GM23338 (cell line): ENCODE measurements at regions not wholly inside any gene's neighbourhood (a gene's known extent, or its start where the extent isn't known, plus 50 kb on each side); places are given as distances from the start of the nearest gene placed in this dataset.

Source experiments
- ATAC-seq: fragments of 200-7000 bp; cut with Tn5 transposase; 3 replicates; pipeline ENCODE4 v1.9.1; 2020
- DNase-seq: peaks from one replicate; pipeline ENCODE4 v3.0.0-alpha.2; 2015; ENCODE audit warnings: low spot score
- H2AFZ ChIP-seq: fragments of 200-600 bp; sonication (generic); 2 replicates; pipeline ENCODE4 v1.8.0; 2016; ENCODE audit warnings: antibody characterized with exemption, mild to moderate bottlenecking, moderate library complexity
- H3F3A ChIP-seq: fragments of 200-600 bp; sonication (generic); replicated peaks from 2 replicates; pipeline ENCODE4 v1.8.0; 2017; ENCODE audit warnings: antibody characterized with exemption, mixed run types, low read depth
- H3K27ac ChIP-seq: fragments of 200-600 bp; sonication (generic); 2 replicates; pipeline ENCODE4 v1.6.1; 2016; ENCODE audit warnings: low read depth
- H3K27me3 ChIP-seq: fragments of 200-600 bp; sonication (generic); 2 replicates; pipeline ENCODE4 v1.8.0; 2016; ENCODE audit warnings: mild to moderate bottlenecking, mixed run types, moderate library complexity; ENCODE audit not compliant: insufficient read depth
- H3K36me3 ChIP-seq: fragments of 200-600 bp; sonication (generic); 2 replicates; pipeline ENCODE4 v1.8.0; 2016; ENCODE audit warnings: mild to moderate bottlenecking; ENCODE audit not compliant: insufficient read depth
- H3K4me1 ChIP-seq: fragments of 200-600 bp; sonication (generic); 2 replicates; pipeline ENCODE4 v1.8.0; 2016; ENCODE audit warnings: mild to moderate bottlenecking, moderate library complexity; ENCODE audit not compliant: insufficient read depth
- H3K4me2 ChIP-seq: fragments of 200-600 bp; sonication (generic); 2 replicates; pipeline ENCODE4 v1.7.1; 2017; ENCODE audit warnings: mixed run types
- H3K4me3 ChIP-seq: fragments of 200-600 bp; sonication (generic); 2 replicates; pipeline ENCODE4 v1.6.1; 2016; ENCODE audit warnings: mixed run types
- H3K79me2 ChIP-seq: fragments of 200-600 bp; sonication (generic); replicated peaks from 2 replicates; pipeline ENCODE4 v1.8.0; 2017; ENCODE audit warnings: mild to moderate bottlenecking; ENCODE audit not compliant: insufficient read depth
- H3K9me2 ChIP-seq: fragments of 200-600 bp; sonication (generic); 2 replicates; pipeline ENCODE4 v1.8.0; 2017; ENCODE audit not compliant: insufficient read depth
- H4K20me1 ChIP-seq: fragments of 200-600 bp; sonication (generic); replicated peaks from 2 replicates; pipeline ENCODE4 v1.8.0; 2017; ENCODE audit warnings: mild to moderate bottlenecking; ENCODE audit not compliant: insufficient read depth
- H3K27ac Mint-ChIP-seq: 2 replicates; pipeline ENCODE4 v1.8.0; 2020; ENCODE audit warnings: inconsistent platforms, mild to moderate bottlenecking, moderate library complexity, mixed read lengths
- H3K27me3 Mint-ChIP-seq: 3 replicates; pipeline ENCODE4 v1.8.0; 2022; ENCODE audit warnings: low read depth, mild to moderate bottlenecking, moderate library complexity, mixed read lengths, inconsistent platforms; ENCODE audit not compliant: insufficient read depth, poor library complexity
- H3K36me3 Mint-ChIP-seq: 3 replicates; pipeline ENCODE4 v1.8.0; 2021; ENCODE audit warnings: low read depth, mild to moderate bottlenecking, inconsistent platforms, moderate library complexity, mixed read lengths
- H3K4me1 Mint-ChIP-seq: 3 replicates; pipeline ENCODE4 v1.8.0; 2020; ENCODE audit warnings: mild to moderate bottlenecking, inconsistent platforms, mixed read lengths
- H3K4me3 Mint-ChIP-seq: 3 replicates; pipeline ENCODE4 v1.8.0; 2021; ENCODE audit warnings: moderate library complexity, mild to moderate bottlenecking, inconsistent platforms, mixed read lengths
- H3K9me3 Mint-ChIP-seq: 3 replicates; pipeline ENCODE4 v1.8.0; 2020; ENCODE audit warnings: moderate library complexity, mild to moderate bottlenecking, inconsistent platforms, mixed read lengths
- CREB1 ChIP-seq: fragments of 250-450 bp; sonication (Bioruptor Pico); IDR thresholded peaks from 2 replicates; pipeline ENCODE4 v1.5.0; 2020; ENCODE audit warnings: low read depth, mild to moderate bottlenecking, moderate library complexity
- EZH2 ChIP-seq: fragments of 200-600 bp; sonication (generic); IDR thresholded peaks from one replicate; pipeline ENCODE4 v1.8.0; 2017; ENCODE audit warnings: antibody characterized with exemption, mild to moderate bottlenecking, low read depth; ENCODE audit not compliant: unreplicated experiment
- EZH2phosphoT487 ChIP-seq: fragments of 200-600 bp; sonication (generic); IDR thresholded peaks from one replicate; pipeline ENCODE4 v1.8.1; 2018; ENCODE audit warnings: antibody characterized with exemption; ENCODE audit not compliant: unreplicated experiment
- JUNB ChIP-seq: IDR thresholded peaks from one replicate; pipeline ENCODE4 v1.6.1; 2016; ENCODE audit warnings: antibody characterized with exemption; ENCODE audit not compliant: unreplicated experiment
- NANOG ChIP-seq: IDR thresholded peaks from 2 replicates; pipeline ENCODE4 v1.6.1; 2016; ENCODE audit warnings: antibody characterized with exemption, borderline replicate concordance
- POLR2AphosphoS5 ChIP-seq: IDR thresholded peaks from 2 replicates; pipeline ENCODE4 v1.6.1; 2016; ENCODE audit warnings: antibody characterized with exemption, low read depth
- STAT1 ChIP-seq: IDR thresholded peaks from one replicate; pipeline ENCODE4 v1.6.1; 2016; ENCODE audit warnings: antibody characterized with exemption; ENCODE audit not compliant: unreplicated experiment
- ZNF114 ChIP-seq: fragments of 250-450 bp; sonication (Bioruptor Pico); IDR thresholded peaks from 2 replicates; pipeline ENCODE4 v1.5.0; 2020; ENCODE audit warnings: mild to moderate bottlenecking, moderate library complexity
- ZNF331 ChIP-seq: fragments of 250-450 bp; sonication (Bioruptor Pico); IDR thresholded peaks from 2 replicates; pipeline ENCODE4 v1.5.0; 2020; ENCODE audit warnings: low read depth, mild to moderate bottlenecking, moderate library complexity
- TF ChIP-seq, protein P1 (sequence below): IDR thresholded peaks from one replicate; pipeline ENCODE4 v1.6.1; 2018; ENCODE audit warnings: antibody characterized with exemption; ENCODE audit not compliant: unreplicated experiment
- TF ChIP-seq, protein P2 (sequence below), 2 experiments: fragments of 200-600 bp in 1 of 2; sonication (generic) in 1 of 2; conservative IDR thresholded peaks; 2 replicates each; pipeline versions ENCODE4 v1.5.1 to v1.6.1; 2016 to 2017; ENCODE audit warnings: antibody characterized with exemption in 2 of 2, low read depth in 2 of 2, mild to moderate bottlenecking in 2 of 2, moderate library complexity in 1 of 2
- TF ChIP-seq, protein P3 (sequence below): IDR thresholded peaks from 2 replicates; pipeline ENCODE4 v1.6.1; 2016; ENCODE audit warnings: antibody characterized with exemption

DNA sequence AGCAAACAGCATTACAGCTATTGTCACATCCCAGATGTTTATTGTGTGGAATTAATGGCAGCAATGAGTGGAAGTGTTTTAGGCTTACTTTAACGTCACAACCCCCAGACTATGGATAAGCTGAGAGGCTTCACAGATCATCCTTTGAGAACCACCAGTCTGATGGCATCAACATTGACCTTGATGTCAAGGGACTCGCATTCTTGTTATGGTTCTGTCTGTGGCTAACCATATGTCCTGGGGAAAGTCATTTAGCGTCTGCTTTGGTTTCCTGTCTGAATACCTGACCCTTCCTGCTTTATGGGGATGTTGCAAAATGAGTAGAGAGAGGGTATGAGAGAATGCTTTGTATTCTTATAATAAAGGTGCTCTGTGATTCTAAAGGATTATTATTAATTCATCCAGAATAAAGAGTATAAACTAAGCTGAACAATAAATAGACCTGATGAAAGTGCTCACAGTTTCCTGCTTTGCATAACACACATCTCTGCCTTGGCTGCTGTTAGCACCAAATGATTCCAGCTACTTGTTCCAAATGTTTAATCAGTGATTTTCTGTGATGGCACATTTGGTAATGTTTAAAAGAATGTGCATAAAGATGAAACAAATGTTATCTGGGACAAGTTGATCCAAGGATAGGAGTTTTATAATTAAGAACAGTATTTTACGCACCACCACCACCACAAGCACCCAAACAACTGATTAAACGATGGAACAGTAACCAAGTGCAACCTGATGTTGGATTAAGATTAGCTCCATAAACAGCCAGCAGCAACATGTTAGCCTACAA, 116.9 kb upstream of the LRIG3 start:
- no peaks in the 10 kb centered on the region for H4K20me1 ChIP-seq
- Mint-ChIP-seq H3K9me3 (no peaks in the 10 kb centered on the region), H3K27me3 (no peaks in the 10 kb centered on the region), H3K4me1 (peaks cover 17% of the 10 kb centered on the region; the same call in 2 of the 3 replicates), H3K4me3 (no peak overlapping the region), H3K27ac (no peak overlapping the region), H3K36me3 (no peaks in the 10 kb centered on the region)
- ATAC-seq (no peak), DNase-seq (no peak)
- no peak overlapping the region for H3K4me3 ChIP-seq
- no peak overlapping the region for H2AFZ ChIP-seq
- H3K4me1 ChIP-seq = no peaks in the 10 kb centered on the region; the same call in 1 of the 2 replicates
- H3K27ac ChIP-seq = no peak overlapping the region
- TF ChIP-seq, protein P1, sequence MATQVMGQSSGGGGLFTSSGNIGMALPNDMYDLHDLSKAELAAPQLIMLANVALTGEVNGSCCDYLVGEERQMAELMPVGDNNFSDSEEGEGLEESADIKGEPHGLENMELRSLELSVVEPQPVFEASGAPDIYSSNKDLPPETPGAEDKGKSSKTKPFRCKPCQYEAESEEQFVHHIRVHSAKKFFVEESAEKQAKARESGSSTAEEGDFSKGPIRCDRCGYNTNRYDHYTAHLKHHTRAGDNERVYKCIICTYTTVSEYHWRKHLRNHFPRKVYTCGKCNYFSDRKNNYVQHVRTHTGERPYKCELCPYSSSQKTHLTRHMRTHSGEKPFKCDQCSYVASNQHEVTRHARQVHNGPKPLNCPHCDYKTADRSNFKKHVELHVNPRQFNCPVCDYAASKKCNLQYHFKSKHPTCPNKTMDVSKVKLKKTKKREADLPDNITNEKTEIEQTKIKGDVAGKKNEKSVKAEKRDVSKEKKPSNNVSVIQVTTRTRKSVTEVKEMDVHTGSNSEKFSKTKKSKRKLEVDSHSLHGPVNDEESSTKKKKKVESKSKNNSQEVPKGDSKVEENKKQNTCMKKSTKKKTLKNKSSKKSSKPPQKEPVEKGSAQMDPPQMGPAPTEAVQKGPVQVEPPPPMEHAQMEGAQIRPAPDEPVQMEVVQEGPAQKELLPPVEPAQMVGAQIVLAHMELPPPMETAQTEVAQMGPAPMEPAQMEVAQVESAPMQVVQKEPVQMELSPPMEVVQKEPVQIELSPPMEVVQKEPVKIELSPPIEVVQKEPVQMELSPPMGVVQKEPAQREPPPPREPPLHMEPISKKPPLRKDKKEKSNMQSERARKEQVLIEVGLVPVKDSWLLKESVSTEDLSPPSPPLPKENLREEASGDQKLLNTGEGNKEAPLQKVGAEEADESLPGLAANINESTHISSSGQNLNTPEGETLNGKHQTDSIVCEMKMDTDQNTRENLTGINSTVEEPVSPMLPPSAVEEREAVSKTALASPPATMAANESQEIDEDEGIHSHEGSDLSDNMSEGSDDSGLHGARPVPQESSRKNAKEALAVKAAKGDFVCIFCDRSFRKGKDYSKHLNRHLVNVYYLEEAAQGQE = no peak
- TF ChIP-seq CREB1 (CRISPR knock-in tag) (no peak), STAT1 (no peak), NANOG (no peak), POLR2AphosphoS5 (no peak), ZNF331 (CRISPR knock-in tag) (no peak)
- no peaks in the 10 kb centered on the region for H3F3A ChIP-seq
- no peaks in the 10 kb centered on the region for H3K27me3 ChIP-seq
- 0 out of 2 replicates have a peak, but pooled peaks cover 8% of the 10 kb centered on the region for H3K9me2 ChIP-seq
- no peak overlapping the region for H3K4me2 ChIP-seq
- no peaks in the 10 kb centered on the region for H3K79me2 ChIP-seq
- no peaks in the 10 kb centered on the region for H3K36me3 ChIP-seq

DNA sequence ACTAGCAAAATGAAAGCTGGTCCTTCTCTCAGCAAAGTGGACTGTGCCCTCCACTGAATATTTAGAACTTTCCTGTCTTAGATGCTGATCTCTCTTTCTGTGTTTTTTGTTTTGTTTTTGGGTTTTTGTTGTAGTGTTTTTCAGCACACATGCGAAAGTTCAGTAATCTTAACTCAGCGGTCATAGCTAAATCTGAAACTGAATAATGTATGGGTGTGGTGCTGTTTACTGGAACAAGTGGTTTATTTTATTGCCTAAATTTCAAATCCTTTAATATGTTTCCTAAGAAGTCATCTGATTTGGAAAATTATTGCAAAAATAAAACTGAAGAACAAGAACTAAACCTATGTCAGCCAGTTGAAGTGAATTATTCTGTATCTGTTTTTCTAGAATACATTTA, 116.0 kb upstream of the LRIG3 start:
- no peaks in the 10 kb centered on the region for H3K9me3 Mint-ChIP-seq
- no peaks in the 10 kb centered on the region for H3K27me3 Mint-ChIP-seq
- H3K4me2 ChIP-seq = no peak overlapping the region
- H3K27ac Mint-ChIP-seq = no peak overlapping the region
- no peak overlapping the region for H2AFZ ChIP-seq
- H3K4me1 ChIP-seq = no peaks in the 10 kb centered on the region; the same call in 1 of the 2 replicates
- H3K36me3 Mint-ChIP-seq = no peaks in the 10 kb centered on the region
- H4K20me1 ChIP-seq = no peaks in the 10 kb centered on the region
- no peak overlapping the region for H3K27ac ChIP-seq
- H3K9me2 ChIP-seq = 0 out of 2 replicates have a peak, but pooled peaks cover 8% of the 10 kb centered on the region
- no peak for ATAC-seq
- H3K36me3 ChIP-seq = no peaks in the 10 kb centered on the region
- H3K4me3 Mint-ChIP-seq = no peak overlapping the region
- no peak for DNase-seq
- H3K4me3 ChIP-seq = no peak overlapping the region
- H3F3A ChIP-seq = no peaks in the 10 kb centered on the region
- no peaks in the 10 kb centered on the region for H3K79me2 ChIP-seq
- H3K27me3 ChIP-seq = no peaks in the 10 kb centered on the region
- H3K4me1 Mint-ChIP-seq = peaks cover 12% of the 10 kb centered on the region; the same call in 2 of the 3 replicates
- no peak for TF ChIP-seq EZH2phosphoT487
- TF ChIP-seq EZH2 = no peak
- TF ChIP-seq ZNF331 (CRISPR knock-in tag) = no peak
- TF ChIP-seq, protein P2, sequence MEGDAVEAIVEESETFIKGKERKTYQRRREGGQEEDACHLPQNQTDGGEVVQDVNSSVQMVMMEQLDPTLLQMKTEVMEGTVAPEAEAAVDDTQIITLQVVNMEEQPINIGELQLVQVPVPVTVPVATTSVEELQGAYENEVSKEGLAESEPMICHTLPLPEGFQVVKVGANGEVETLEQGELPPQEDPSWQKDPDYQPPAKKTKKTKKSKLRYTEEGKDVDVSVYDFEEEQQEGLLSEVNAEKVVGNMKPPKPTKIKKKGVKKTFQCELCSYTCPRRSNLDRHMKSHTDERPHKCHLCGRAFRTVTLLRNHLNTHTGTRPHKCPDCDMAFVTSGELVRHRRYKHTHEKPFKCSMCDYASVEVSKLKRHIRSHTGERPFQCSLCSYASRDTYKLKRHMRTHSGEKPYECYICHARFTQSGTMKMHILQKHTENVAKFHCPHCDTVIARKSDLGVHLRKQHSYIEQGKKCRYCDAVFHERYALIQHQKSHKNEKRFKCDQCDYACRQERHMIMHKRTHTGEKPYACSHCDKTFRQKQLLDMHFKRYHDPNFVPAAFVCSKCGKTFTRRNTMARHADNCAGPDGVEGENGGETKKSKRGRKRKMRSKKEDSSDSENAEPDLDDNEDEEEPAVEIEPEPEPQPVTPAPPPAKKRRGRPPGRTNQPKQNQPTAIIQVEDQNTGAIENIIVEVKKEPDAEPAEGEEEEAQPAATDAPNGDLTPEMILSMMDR (conservative IDR thresholded peaks at IDR 0.05; ENCODE audit: low read depth in 2 of 2) = no peak
- TF ChIP-seq ZNF114 = no peak
- TF ChIP-seq, protein P3, sequence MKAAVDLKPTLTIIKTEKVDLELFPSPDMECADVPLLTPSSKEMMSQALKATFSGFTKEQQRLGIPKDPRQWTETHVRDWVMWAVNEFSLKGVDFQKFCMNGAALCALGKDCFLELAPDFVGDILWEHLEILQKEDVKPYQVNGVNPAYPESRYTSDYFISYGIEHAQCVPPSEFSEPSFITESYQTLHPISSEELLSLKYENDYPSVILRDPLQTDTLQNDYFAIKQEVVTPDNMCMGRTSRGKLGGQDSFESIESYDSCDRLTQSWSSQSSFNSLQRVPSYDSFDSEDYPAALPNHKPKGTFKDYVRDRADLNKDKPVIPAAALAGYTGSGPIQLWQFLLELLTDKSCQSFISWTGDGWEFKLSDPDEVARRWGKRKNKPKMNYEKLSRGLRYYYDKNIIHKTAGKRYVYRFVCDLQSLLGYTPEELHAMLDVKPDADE = no peak
- no peak for TF ChIP-seq NANOG
- TF ChIP-seq, protein P1 = no peak
- no peak for TF ChIP-seq POLR2AphosphoS5
- no peak for TF ChIP-seq CREB1 (CRISPR knock-in tag)
- no peak for TF ChIP-seq JUNB
- TF ChIP-seq STAT1 = no peak
